PFSK-1 (cell line): ENCODE measurements at regions not wholly inside any gene's neighbourhood (a gene's known extent, or its start where the extent isn't known, plus 50 kb on each side); places are given as distances from the start of the nearest gene placed in this dataset.

Experiments used
- POLR2AphosphoS5 ChIP-seq: IDR thresholded peaks from 2 replicates; pipeline ENCODE4 v1.6.1; 2012; ENCODE audit warnings: low read depth, mild to moderate bottlenecking, control low read depth, low read length, moderate library complexity
- REST ChIP-seq, 2 experiments: IDR thresholded peaks; 2 replicates each; pipeline versions ENCODE4 v1.6.1 to v1.8.0; 2011 to 2012; ENCODE audit warnings: low read depth in 2 of 2, low read length in 2 of 2, control low read depth in 1 of 2, inconsistent platforms in 1 of 2, mild to moderate bottlenecking in 1 of 2, moderate library complexity in 1 of 2; ENCODE audit not compliant: insufficient read depth in 1 of 2
- TAF1 ChIP-seq: IDR thresholded peaks from 2 replicates; pipeline ENCODE4 v1.6.1; 2012; ENCODE audit warnings: low read length, control low read depth, borderline replicate concordance; ENCODE audit not compliant: insufficient read depth

DNA sequence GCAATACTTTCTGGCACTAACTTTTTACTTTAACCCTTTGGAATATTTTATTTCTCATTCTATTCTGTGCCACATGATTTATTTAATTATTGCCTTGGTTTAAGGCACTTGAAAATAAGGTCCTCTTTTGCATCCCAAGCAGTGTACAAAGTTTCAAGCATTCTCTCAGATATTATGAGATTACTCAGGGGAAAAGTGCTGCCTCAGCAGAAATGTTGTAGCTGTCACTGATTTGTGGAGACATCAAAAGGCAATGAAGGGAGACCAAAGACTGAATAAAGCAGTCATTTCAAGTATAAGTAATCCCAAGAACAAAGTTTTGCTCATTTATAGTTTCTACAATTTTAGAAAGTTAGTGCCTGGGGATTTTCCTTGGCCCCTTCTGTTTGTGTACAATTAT lies 253.0 kb downstream of the RNF144B start:
- TF ChIP-seq REST (IDR thresholded peaks at IDR 0.05; ENCODE audit: insufficient read depth in 1 of 2, low read depth in 2 of 2, low read length in 2 of 2) (no peak), TAF1 (no peak), POLR2AphosphoS5 (no peak)
